H1 (cell line): ENCODE measurements at regions not wholly inside any gene's neighbourhood (a gene's known extent, or its start where the extent isn't known, plus 50 kb on each side); places are given as distances from the start of the nearest gene placed in this dataset.

Source experiments
- HDAC2 ChIP-seq, 2 experiments: fragments of 300-600 bp in 1 of 2; sonication (generic) in 1 of 2; IDR thresholded peaks; 2 replicates each; pipeline ENCODE4 v1.6.1; 2011 to 2012; ENCODE audit warnings: low read depth in 2 of 2, low read length in 2 of 2, mild to moderate bottlenecking in 2 of 2, moderate library complexity in 2 of 2, borderline replicate concordance in 1 of 2, inconsistent platforms in 1 of 2
- HDAC6 ChIP-seq: IDR thresholded peaks from one replicate; pipeline ENCODE4 v1.7.1; 2012; ENCODE audit warnings: low read depth, mild to moderate bottlenecking, inconsistent platforms, low read length, moderate library complexity
- RFX5 ChIP-seq: IDR thresholded peaks from 2 replicates; pipeline ENCODE4 v1.6.1; 2011; ENCODE audit warnings: low read depth, low read length, improper control_type of control experiment, borderline replicate concordance
- SIN3A ChIP-seq, 2 experiments: IDR thresholded peaks in 1 of 2; conservative IDR thresholded peaks in 1 of 2; 2 replicates each; pipeline ENCODE4 v1.6.1; 2011 to 2012; ENCODE audit warnings: low read length in 2 of 2, improper control_type of control experiment in 1 of 2, low read depth in 1 of 2, mild to moderate bottlenecking in 1 of 2
- SP1 ChIP-seq: IDR thresholded peaks from 2 replicates; pipeline ENCODE4 v1.6.1; 2011; ENCODE audit warnings: low read depth, low read length

DNA sequence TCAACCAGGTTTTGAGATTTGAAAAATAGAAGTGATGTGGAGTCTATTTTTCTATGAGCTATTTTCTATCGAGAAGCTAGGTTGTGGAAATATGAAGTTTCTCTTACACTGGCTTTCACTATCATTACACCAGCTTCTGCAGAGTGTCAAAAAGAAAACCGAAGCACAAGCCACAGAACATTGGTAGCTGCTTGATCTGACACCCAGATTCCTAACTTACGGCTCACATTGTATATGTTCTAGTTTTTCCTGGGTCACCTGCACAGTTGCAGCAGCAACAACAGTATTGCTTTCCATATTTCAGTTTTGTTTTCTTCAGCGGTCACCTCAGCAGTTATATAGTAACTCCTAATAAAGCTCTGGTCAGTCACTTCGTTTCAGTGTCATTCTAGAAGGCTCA, 790.1 kb downstream of the PLOD2 start (continued):
- TF ChIP-seq HDAC6 = no peak
- no peak for TF ChIP-seq SIN3A (conservative IDR thresholded peaks at IDR 0.05 in 1 of 2, IDR thresholded peaks at IDR 0.05 in 1 of 2; ENCODE audit: low read depth in 1 of 2, low read length in 2 of 2)
- no peak for TF ChIP-seq SP1
- TF ChIP-seq HDAC2 (IDR thresholded peaks at IDR 0.05; ENCODE audit: borderline replicate concordance in 1 of 2, low read depth in 2 of 2, low read length in 2 of 2) = no peak
- no peak for TF ChIP-seq RFX5
